H1 (cell line): ENCODE measurements at regions not wholly inside any gene's neighbourhood (a gene's known extent, or its start where the extent isn't known, plus 50 kb on each side); places are given as distances from the start of the nearest gene placed in this dataset.

Experiments used
- CTCF ChIA-PET: fragments of 300-600 bp; sonication (Branson Sonifier 250); formaldehyde crosslinking; loops from one replicate; lab custom pipeline; 2021; ENCODE audit not compliant: partially characterized antibody; lab: Charles Lee
- POLR2A ChIA-PET: fragments of 300-600 bp; sonication (Branson Sonifier 250); formaldehyde crosslinking; loops from one replicate; lab custom pipeline; 2021; ENCODE audit warnings: inconsistent platforms; ENCODE audit not compliant: partially characterized antibody; lab: Charles Lee
- DNase-seq, 2 experiments: peaks; one replicate each; pipeline versions ENCODE4 v3.0.0 to v3.0.0-alpha.2; 2010 to 2022; ENCODE audit warnings: low spot score in 2 of 2, low read depth in 1 of 2, mixed read lengths in 1 of 2
- FAIRE-seq: peaks from 2 replicates; lab custom pipeline; 2011; peaks lifted over from hg19 to GRCh38; lab: Jason Lieb, UNC
- H2AFZ ChIP-seq: 2 replicates; pipeline ENCODE4 v1.8.1; 2012; ENCODE audit warnings: low read length, inconsistent platforms
- H2AK5ac ChIP-seq: 2 replicates; pipeline ENCODE4 v1.6.1; 2013; ENCODE audit warnings: low read depth, low read length
- H2BK120ac ChIP-seq: replicated peaks from 2 replicates; pipeline ENCODE3; 2013; ENCODE audit warnings: low read depth, low read length, inconsistent platforms
- H2BK12ac ChIP-seq: 2 replicates; pipeline ENCODE4 v1.6.1; 2013; ENCODE audit warnings: low read depth, low read length
- H2BK15ac ChIP-seq: 2 replicates; pipeline ENCODE4 v1.6.1; 2013; ENCODE audit warnings: low read length
- H2BK20ac ChIP-seq: 2 replicates; pipeline ENCODE4 v1.6.1; 2013; ENCODE audit warnings: low read length
- H2BK5ac ChIP-seq: 2 replicates; pipeline ENCODE4 v1.6.1; 2013; ENCODE audit warnings: low read depth, low read length
- H3K14ac ChIP-seq: 2 replicates; pipeline ENCODE4 v1.6.1; 2013; ENCODE audit warnings: inconsistent platforms; ENCODE audit not compliant: insufficient read length
- H3K18ac ChIP-seq: 2 replicates; pipeline ENCODE4 v1.6.1; 2013; ENCODE audit warnings: low read length; ENCODE audit errors: extremely low read depth
- H3K23ac ChIP-seq: 2 replicates; pipeline ENCODE4 v1.6.1; 2013; ENCODE audit warnings: inconsistent platforms; ENCODE audit not compliant: insufficient read length
- H3K23me2 ChIP-seq: 2 replicates; pipeline ENCODE4 v1.6.1; 2013; ENCODE audit warnings: low read depth, low read length
- H3K27ac ChIP-seq: 2 replicates; pipeline ENCODE4 v1.6.1; 2011; ENCODE audit warnings: low read depth, low read length, inconsistent platforms
- H3K27me3 ChIP-seq, 4 experiments: replicated peaks in 1 of 4; 1 replicate in 1 of 4; 2 replicates in 3 of 4; pipeline versions ENCODE4 v1.6.1 to v1.8.1; 2011 to 2013; ENCODE audit warnings: low read length in 3 of 4, mild to moderate bottlenecking in 3 of 4, inconsistent platforms in 2 of 4, mixed read lengths in 2 of 4, moderate library complexity in 1 of 4; ENCODE audit not compliant: control insufficient read depth in 3 of 4, insufficient read depth in 3 of 4; ENCODE audit errors: extremely low read depth in 1 of 4
- H3K36me3 ChIP-seq, 4 experiments: 2 replicates each; pipeline versions ENCODE4 v1.6.1 to v1.8.1; 2011 to 2013; ENCODE audit warnings: mild to moderate bottlenecking in 4 of 4, low read length in 3 of 4, moderate library complexity in 2 of 4, control low read depth in 1 of 4, inconsistent platforms in 1 of 4; ENCODE audit not compliant: insufficient read depth in 4 of 4, control insufficient read depth in 2 of 4
- H3K4ac ChIP-seq: replicated peaks from 2 replicates; pipeline ENCODE3; 2013; ENCODE audit warnings: low read length, low read depth, mixed read lengths, inconsistent platforms; ENCODE audit not compliant: insufficient read length
- H3K4me1 ChIP-seq, 4 experiments: replicated peaks in 1 of 4; 1 replicate in 1 of 4; 2 replicates in 3 of 4; pipeline versions ENCODE4 v1.6.1 to v1.8.1; 2011 to 2013; ENCODE audit warnings: low read length in 3 of 4, inconsistent platforms in 2 of 4, mixed read lengths in 1 of 4; ENCODE audit not compliant: insufficient read depth in 4 of 4, control insufficient read depth in 3 of 4
- H3K4me2 ChIP-seq, 2 experiments: 2 replicates each; pipeline versions ENCODE4 v1.6.1 to v1.8.1; 2011 to 2013; ENCODE audit warnings: low read depth in 2 of 2, low read length in 2 of 2, control low read depth in 1 of 2, inconsistent platforms in 1 of 2, mild to moderate bottlenecking in 1 of 2; ENCODE audit not compliant: insufficient read depth in 1 of 2
- H3K4me3 ChIP-seq, 4 experiments: fragments of 200-600, 300-600 bp in 1 of 4; sonication (generic), shearing (Covaris generic), sonication (Bioruptor Twin) in 1 of 4; 2 replicates each; pipeline versions ENCODE4 v1.5.1 to v1.8.1; 2011 to 2016; ENCODE audit warnings: low read length in 4 of 4, low read depth in 3 of 4, control low read depth in 2 of 4, inconsistent platforms in 2 of 4, mild to moderate bottlenecking in 2 of 4, mixed read lengths in 1 of 4, moderate library complexity in 1 of 4; ENCODE audit not compliant: insufficient read depth in 2 of 4; ENCODE audit errors: extremely low read depth in 1 of 4
- H3K56ac ChIP-seq: replicated peaks from 2 replicates; pipeline ENCODE3; 2013; ENCODE audit warnings: low read depth, mild to moderate bottlenecking, mixed read lengths, low read length, inconsistent platforms; ENCODE audit not compliant: insufficient read length
- H3K79me1 ChIP-seq: 2 replicates; pipeline ENCODE4 v1.6.1; 2013; ENCODE audit warnings: low read depth, low read length, control low read depth
- H3K79me2 ChIP-seq, 2 experiments: 2 replicates each; pipeline versions ENCODE4 v1.6.1 to v1.8.1; 2012 to 2013; ENCODE audit warnings: low read length in 2 of 2, mild to moderate bottlenecking in 2 of 2, inconsistent platforms in 1 of 2; ENCODE audit not compliant: insufficient read depth in 2 of 2, control insufficient read depth in 1 of 2
- H3K9ac ChIP-seq, 4 experiments: replicated peaks in 1 of 4; 1 replicate in 1 of 4; 2 replicates in 3 of 4; pipeline versions ENCODE4 v1.6.1 to v1.8.1; 2011 to 2013; ENCODE audit warnings: low read depth in 3 of 4, low read length in 3 of 4, control low read depth in 2 of 4, mild to moderate bottlenecking in 2 of 4, moderate library complexity in 2 of 4, inconsistent platforms in 1 of 4; ENCODE audit errors: extremely low read depth in 1 of 4
- H3K9me3 ChIP-seq, 2 experiments: 2 replicates each; pipeline versions ENCODE4 v1.6.1 to v1.8.1; 2012 to 2013; ENCODE audit warnings: mild to moderate bottlenecking in 2 of 2, moderate library complexity in 2 of 2, control low read depth in 1 of 2, inconsistent platforms in 1 of 2, low read depth in 1 of 2, low read length in 1 of 2, mixed read lengths in 1 of 2; ENCODE audit not compliant: insufficient read depth in 2 of 2
- H4K20me1 ChIP-seq, 2 experiments: replicated peaks in 1 of 2; 2 replicates each; pipeline versions ENCODE3 to v1.8.1; 2011 to 2013; ENCODE audit warnings: inconsistent platforms in 2 of 2, low read length in 2 of 2, mild to moderate bottlenecking in 1 of 2; ENCODE audit not compliant: insufficient read depth in 2 of 2, control insufficient read depth in 1 of 2
- H4K5ac ChIP-seq: 2 replicates; pipeline ENCODE4 v1.6.1; 2013; ENCODE audit warnings: low read length, low read depth, mixed read lengths, inconsistent platforms; ENCODE audit not compliant: insufficient read length
- H4K8ac ChIP-seq: 2 replicates; pipeline ENCODE4 v1.8.0; 2013; ENCODE audit warnings: mild to moderate bottlenecking, moderate library complexity, low read length, inconsistent platforms; ENCODE audit not compliant: insufficient read depth; ENCODE audit errors: extremely low read depth
- H4K91ac ChIP-seq: replicated peaks from 2 replicates; pipeline ENCODE3; 2013; ENCODE audit warnings: low read length, mixed read lengths, inconsistent platforms; ENCODE audit not compliant: insufficient read length
- ASH2L ChIP-seq: fragments of 200-600, 300-600 bp; sonication (generic); IDR thresholded peaks from one replicate; pipeline ENCODE4 v1.7.1; 2017; ENCODE audit warnings: low read length
- CHD1 ChIP-seq: IDR thresholded peaks from 2 replicates; pipeline ENCODE4 v1.6.1; 2012; ENCODE audit warnings: low read depth, low read length, improper control_type of control experiment
- GABPA ChIP-seq: IDR thresholded peaks from 2 replicates; pipeline ENCODE4 v1.6.1; 2011; ENCODE audit warnings: mild to moderate bottlenecking, low read length, moderate library complexity, borderline replicate concordance; ENCODE audit not compliant: insufficient read depth
- HDAC2 ChIP-seq, 2 experiments: fragments of 300-600 bp in 1 of 2; sonication (generic) in 1 of 2; IDR thresholded peaks; 2 replicates each; pipeline ENCODE4 v1.6.1; 2011 to 2012; ENCODE audit warnings: low read depth in 2 of 2, low read length in 2 of 2, mild to moderate bottlenecking in 2 of 2, moderate library complexity in 2 of 2, borderline replicate concordance in 1 of 2, inconsistent platforms in 1 of 2
- HDAC6 ChIP-seq: IDR thresholded peaks from one replicate; pipeline ENCODE4 v1.7.1; 2012; ENCODE audit warnings: low read depth, mild to moderate bottlenecking, inconsistent platforms, low read length, moderate library complexity
- JUND ChIP-seq: IDR thresholded peaks from 2 replicates; pipeline ENCODE4 v1.6.1; 2011; ENCODE audit warnings: mild to moderate bottlenecking, improper control_type of control experiment, low read length
- PHF8 ChIP-seq: fragments of 200-600 bp; sonication (generic); conservative IDR thresholded peaks from 2 replicates; pipeline ENCODE4 v1.7.1; 2012; ENCODE audit warnings: low read depth, mild to moderate bottlenecking, inconsistent platforms, low read length, moderate library complexity
- RAD21 ChIP-seq, 2 experiments: IDR thresholded peaks in 1 of 2; conservative IDR thresholded peaks in 1 of 2; 2 replicates each; pipeline ENCODE4 v1.6.1; 2011; ENCODE audit warnings: low read depth in 2 of 2, low read length in 2 of 2, improper control_type of control experiment in 1 of 2, inconsistent platforms in 1 of 2, mild to moderate bottlenecking in 1 of 2, moderate library complexity in 1 of 2
- RFX5 ChIP-seq: IDR thresholded peaks from 2 replicates; pipeline ENCODE4 v1.6.1; 2011; ENCODE audit warnings: low read depth, low read length, improper control_type of control experiment, borderline replicate concordance
- TCF12 ChIP-seq: IDR thresholded peaks from 2 replicates; pipeline ENCODE4 v1.6.1; 2011; ENCODE audit warnings: low read depth, mild to moderate bottlenecking, low read length
- WGBS, 2 experiments: shearing (Covaris generic) in 1 of 2; methylation state at CpG; one replicate each; pipeline versions ENCODE4 v1.1.6 to v1.1.7; 2013 to 2015; ENCODE audit warnings: low lambda C conversion rate in 2 of 2, mixed read lengths in 2 of 2, inconsistent platforms in 1 of 2, low coverage in 1 of 2, missing lambda C conversion rate in 1 of 2; ENCODE audit not compliant: insufficient replicate concordance in 2 of 2, insufficient coverage in 1 of 2, insufficient read length in 1 of 2; ENCODE audit errors: extremely low coverage in 1 of 2, missing lambda C conversion rate in 1 of 2; 5-methylcytosine and 5-hydroxymethylcytosine counted together

- TF ChIP-seq JUND: no peak
- TF ChIP-seq PHF8: no peak
- no peak for TF ChIP-seq HDAC6
- no peak for TF ChIP-seq HDAC2 (IDR thresholded peaks at IDR 0.05; ENCODE audit: borderline replicate concordance in 1 of 2, low read depth in 2 of 2, low read length in 2 of 2)
- TF ChIP-seq TCF12: no peak
- no peak for TF ChIP-seq ASH2L
- TF ChIP-seq RAD21 (IDR thresholded peaks at IDR 0.05 in 1 of 2, conservative IDR thresholded peaks at IDR 0.05 in 1 of 2; ENCODE audit: low read depth in 2 of 2, low read length in 2 of 2): no peak
- TF ChIP-seq GABPA: no peak
- TF ChIP-seq RFX5: no peak
- no peak for TF ChIP-seq CHD1
- Histone ChIP-seq H3K14ac (no peak overlapping the region), H3K27ac (no peak overlapping the region), H3K9ac (no peak overlapping the region), H2BK12ac (no peak overlapping the region), H3K23ac (no peak overlapping the region), H4K8ac (no peak overlapping the region), H4K91ac (no peak overlapping the region), H3K79me1 (no peaks in the 10 kb centered on the region), H2BK20ac (no peak overlapping the region), H3K27me3 (no peaks in the 10 kb centered on the region), H4K5ac (no peak overlapping the region), H3K4ac (no peak overlapping the region), H2BK120ac (no peak overlapping the region), H4K20me1 (no peaks in the 10 kb centered on the region), H3K23me2 (no peaks in the 10 kb centered on the region), H2AFZ (no peak overlapping the region), H3K4me1 (no peaks in the 10 kb centered on the region), H2AK5ac (no peak overlapping the region), H3K56ac (no peak overlapping the region), H2BK5ac (no peak overlapping the region), H2BK15ac (no peak overlapping the region), H3K18ac (no peak overlapping the region), H3K4me3 (no peak overlapping the region), H3K4me2 (no peak overlapping the region), H3K9me3 (peaks cover 0 to 6% of the 10 kb centered on the region in 2 experiments; a peak in 1 of 4 replicates), H3K36me3 (no peaks in the 10 kb centered on the region), H3K79me2 (no peaks in the 10 kb centered on the region)
- POLR2A ChIA-PET: no interaction called here
- DNase-seq: no peak
- CTCF ChIA-PET: no interaction called here
- WGBS, 2 experiments: 95% methylated on average over 2 of the region's 2 CpGs; no CpG with 5 or more reads in 1 of the 2 experiments
- no peak for FAIRE-seq
Measured at GRCh38 chr6:146928503-146928902, 275.7 kb upstream of the STXBP5 start.
